SH-SY5Y (cell line): ENCODE measurements at regions not wholly inside any gene's neighbourhood (a gene's known extent, or its start where the extent isn't known, plus 50 kb on each side); places are given as distances from the start of the nearest gene placed in this dataset.

Experiments
- GATA2 ChIP-seq: IDR thresholded peaks from 2 replicates; pipeline ENCODE4 v1.6.1; 2011; ENCODE audit warnings: mild to moderate bottlenecking, low read depth, low read length
- GATA3 ChIP-seq: IDR thresholded peaks from 2 replicates; pipeline ENCODE4 v1.6.1; 2011; ENCODE audit warnings: low read depth, mild to moderate bottlenecking, low read length, moderate library complexity

- TF ChIP-seq GATA2: no peak
- TF ChIP-seq GATA3: no peak
Measured at GRCh38 chr7:77475181-77475580, 59.0 kb upstream of the GSAP start.
